Epithelial cell of proximal tubule (primary cell): ENCODE measurements at regions not wholly inside any gene's neighbourhood (a gene's known extent, or its start where the extent isn't known, plus 50 kb on each side); places are given as distances from the start of the nearest gene placed in this dataset.

Experiments
- DNase-seq: peaks from one replicate; pipeline ENCODE4 v3.0.0-alpha.2; 2011; ENCODE audit warnings: low read depth
- H3K4me3 ChIP-seq: 2 replicates; pipeline ENCODE4 v1.5.1; 2011; ENCODE audit warnings: low read depth, mild to moderate bottlenecking, low read length
- TF ChIP-seq, protein P1 (sequence below): conservative IDR thresholded peaks from 2 replicates; pipeline ENCODE4 v1.5.1; 2012; ENCODE audit warnings: low read depth, mild to moderate bottlenecking, low read length

DNA sequence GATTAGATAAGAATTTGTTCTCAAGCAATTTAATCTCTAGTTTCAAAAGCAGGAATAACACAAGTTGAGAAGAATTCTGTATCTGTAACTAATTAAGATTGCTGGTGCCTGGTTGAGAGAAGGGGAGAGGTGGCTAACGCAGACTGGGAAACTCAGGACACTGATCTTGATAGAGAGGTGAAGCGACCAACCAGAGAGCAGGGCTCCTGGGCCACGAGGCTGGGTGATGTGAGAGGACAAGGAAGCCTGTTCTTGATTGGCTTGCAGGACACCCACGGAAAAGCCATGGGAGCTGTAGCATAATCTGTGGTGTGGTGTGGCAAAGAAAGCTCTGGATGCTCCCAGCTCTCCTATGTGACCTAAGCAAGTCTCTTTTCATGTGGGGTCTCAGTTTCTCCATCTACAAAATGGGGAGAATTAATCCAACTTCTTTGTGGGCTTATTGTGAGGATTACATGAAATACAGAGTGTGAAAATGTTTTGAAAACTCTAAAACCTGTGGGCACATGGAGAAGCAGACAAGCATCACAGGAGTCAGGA is 594.1 kb upstream of the BRINP1 start:
- peak; percentile 74 for DNase-seq
- TF ChIP-seq, protein P1, sequence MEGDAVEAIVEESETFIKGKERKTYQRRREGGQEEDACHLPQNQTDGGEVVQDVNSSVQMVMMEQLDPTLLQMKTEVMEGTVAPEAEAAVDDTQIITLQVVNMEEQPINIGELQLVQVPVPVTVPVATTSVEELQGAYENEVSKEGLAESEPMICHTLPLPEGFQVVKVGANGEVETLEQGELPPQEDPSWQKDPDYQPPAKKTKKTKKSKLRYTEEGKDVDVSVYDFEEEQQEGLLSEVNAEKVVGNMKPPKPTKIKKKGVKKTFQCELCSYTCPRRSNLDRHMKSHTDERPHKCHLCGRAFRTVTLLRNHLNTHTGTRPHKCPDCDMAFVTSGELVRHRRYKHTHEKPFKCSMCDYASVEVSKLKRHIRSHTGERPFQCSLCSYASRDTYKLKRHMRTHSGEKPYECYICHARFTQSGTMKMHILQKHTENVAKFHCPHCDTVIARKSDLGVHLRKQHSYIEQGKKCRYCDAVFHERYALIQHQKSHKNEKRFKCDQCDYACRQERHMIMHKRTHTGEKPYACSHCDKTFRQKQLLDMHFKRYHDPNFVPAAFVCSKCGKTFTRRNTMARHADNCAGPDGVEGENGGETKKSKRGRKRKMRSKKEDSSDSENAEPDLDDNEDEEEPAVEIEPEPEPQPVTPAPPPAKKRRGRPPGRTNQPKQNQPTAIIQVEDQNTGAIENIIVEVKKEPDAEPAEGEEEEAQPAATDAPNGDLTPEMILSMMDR: no peak
- H3K4me3 ChIP-seq: peak overlapping the region; percentile 13

DNA sequence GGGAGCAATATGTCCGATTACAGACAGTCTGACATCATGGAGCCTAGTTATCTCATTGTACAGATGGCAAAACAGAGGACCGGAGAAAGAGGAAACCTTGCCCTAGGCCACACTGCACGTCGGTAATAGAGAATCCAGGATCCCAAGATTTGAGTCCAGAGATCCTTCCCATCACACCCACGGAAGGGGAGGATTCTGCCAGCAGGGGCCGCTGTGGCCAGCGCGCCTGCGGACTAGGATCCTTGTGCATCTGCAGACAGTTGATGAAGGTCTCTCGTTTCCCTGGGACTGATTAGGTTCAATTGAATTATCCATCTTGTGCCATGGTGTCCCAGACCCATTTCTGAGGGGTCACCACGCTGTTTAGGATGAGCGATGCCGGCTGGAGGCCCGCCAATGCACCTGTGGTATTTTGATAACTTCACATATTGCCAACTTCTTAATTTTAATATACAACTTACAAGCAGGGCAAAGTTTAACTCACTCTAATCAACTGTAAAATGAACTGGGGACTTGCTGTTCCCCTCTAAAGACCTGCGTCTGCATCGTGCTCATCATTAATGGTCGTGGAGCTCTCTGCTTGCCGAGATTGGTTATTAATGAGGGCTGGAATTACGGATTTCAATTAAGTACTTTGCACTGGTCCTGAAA is 592.7 kb upstream of the BRINP1 start:
- H3K4me3 ChIP-seq: no peak overlapping the region
- TF ChIP-seq, protein P1: peak; percentile 98
- no peak for DNase-seq

DNA sequence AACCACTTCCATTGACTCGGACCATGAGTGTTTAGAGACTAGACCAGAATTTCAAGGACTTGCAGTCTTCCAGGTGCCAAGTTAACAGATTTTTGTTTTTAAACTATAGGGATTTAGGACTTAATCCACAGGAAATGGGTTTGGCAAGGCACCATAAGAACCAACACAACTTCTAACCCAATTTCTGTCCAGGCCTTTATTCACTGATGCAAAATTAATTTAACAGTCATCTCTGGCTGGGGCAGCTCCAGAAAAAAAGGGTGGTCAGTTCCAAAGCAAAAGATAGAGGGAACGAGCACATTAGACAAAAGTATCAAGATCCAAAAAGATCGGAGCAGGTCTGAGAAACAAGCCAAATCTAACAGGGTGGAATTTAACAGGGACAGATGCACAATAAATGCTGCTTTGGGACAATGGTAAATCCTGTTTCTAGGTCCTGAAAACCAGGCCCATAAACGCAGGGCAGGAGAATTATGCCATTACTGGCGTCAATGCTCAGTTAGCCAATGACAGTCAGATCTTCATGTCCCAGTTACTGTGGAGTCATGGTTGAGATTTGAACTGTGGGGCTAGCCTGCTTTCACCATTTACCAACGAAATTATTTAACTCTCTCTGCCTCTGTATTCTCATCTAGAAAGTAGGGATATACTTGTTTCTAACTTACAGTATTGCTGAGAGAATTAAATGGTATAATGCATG is 590.8 kb upstream of the BRINP1 start:
- TF ChIP-seq, protein P1: no peak

DNA sequence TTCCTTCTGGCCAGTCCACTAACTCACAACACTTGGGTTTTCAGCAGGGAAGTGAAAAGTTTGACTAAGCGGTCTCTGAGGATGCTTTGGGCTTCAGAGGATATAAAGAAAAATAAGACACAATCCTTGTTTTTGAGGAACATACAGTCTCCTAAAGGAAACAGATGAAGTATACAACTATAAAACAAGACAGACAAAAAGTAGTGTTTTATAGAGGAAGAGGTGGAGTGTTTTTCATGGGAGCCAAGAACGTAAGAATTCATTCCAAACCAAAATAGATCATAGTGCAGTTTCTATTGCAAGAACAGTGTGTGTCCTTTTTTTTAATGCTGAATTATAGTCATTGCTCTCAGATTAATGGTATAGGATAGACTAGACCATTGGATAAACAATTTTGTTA is 586.9 kb upstream of the BRINP1 start:
- H3K4me3 ChIP-seq: no peak overlapping the region
- DNase-seq: no peak
- TF ChIP-seq, protein P1: no peak

More for the DNA sequence above, 590.8 kb upstream of the BRINP1 start:
- H3K4me3 ChIP-seq: no peak overlapping the region
- DNase-seq: no peak

DNA sequence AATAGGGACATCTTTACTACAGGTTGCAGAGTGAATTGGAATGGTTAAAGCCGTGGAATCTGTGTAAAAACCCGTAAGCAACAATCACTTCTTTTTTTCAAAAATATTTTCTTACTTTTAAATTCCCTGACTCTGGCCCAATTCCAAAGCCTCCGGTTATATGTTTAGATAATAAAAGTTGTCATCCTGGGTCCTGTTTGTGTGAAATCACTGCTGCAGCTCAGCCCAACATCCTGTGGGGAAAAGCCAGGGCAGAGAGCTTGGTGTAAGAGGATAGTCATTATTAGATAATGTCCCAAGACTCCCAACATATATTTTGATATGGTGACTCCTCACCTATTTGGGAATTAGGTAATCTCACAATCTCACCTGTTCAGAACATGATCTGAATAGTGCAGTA is 586.0 kb upstream of the BRINP1 start:
- DNase-seq: no peak
- H3K4me3 ChIP-seq: no peak overlapping the region
- TF ChIP-seq, protein P1: no peak

DNA sequence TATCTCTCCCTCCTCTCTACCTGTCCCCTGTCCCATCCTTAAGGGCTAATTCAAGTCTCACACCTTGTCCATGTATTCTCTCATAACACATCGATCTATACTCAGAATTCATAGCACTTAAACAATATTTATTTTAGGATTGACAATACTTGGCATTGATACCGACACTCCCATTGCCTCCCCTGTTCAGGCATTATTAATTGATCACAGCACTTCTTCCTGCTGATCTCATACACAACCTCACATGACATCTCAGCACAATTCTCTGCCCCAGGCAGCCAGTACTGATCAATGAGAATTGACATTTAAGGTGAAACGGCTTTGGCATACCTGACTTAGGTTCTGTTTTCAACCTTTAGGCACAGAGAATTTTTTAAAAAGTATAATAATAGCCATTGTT is 582.4 kb upstream of the BRINP1 start:
- no peak overlapping the region for H3K4me3 ChIP-seq
- no peak for DNase-seq
- TF ChIP-seq, protein P1: no peak
